ENCODE measurements at regions not wholly inside any gene's neighbourhood (a gene's known extent, or its start where the extent isn't known, plus 50 kb on each side); places are given as distances from the start of the nearest gene placed in this dataset.

- Histone ChIP-seq H3K27me3 (replicated peaks in 1 of 7) (peaks cover 0 to 6% (median 0%) of the 10 kb centered on the region in 7 donors), H3K27ac (no peak overlapping the region), H3K36me3 (no peaks in the 10 kb centered on the region), H3K4me1 (no peaks in the 10 kb centered on the region), H3K4me3 (no peak overlapping the region), H3K9me3 (no peaks in the 10 kb centered on the region)
- intact Hi-C loops (cut with DNase I; ENCODE audit: low total_unique reads) = no loop called here
- TF ChIP-seq, protein P1, sequence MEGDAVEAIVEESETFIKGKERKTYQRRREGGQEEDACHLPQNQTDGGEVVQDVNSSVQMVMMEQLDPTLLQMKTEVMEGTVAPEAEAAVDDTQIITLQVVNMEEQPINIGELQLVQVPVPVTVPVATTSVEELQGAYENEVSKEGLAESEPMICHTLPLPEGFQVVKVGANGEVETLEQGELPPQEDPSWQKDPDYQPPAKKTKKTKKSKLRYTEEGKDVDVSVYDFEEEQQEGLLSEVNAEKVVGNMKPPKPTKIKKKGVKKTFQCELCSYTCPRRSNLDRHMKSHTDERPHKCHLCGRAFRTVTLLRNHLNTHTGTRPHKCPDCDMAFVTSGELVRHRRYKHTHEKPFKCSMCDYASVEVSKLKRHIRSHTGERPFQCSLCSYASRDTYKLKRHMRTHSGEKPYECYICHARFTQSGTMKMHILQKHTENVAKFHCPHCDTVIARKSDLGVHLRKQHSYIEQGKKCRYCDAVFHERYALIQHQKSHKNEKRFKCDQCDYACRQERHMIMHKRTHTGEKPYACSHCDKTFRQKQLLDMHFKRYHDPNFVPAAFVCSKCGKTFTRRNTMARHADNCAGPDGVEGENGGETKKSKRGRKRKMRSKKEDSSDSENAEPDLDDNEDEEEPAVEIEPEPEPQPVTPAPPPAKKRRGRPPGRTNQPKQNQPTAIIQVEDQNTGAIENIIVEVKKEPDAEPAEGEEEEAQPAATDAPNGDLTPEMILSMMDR (IDR thresholded peaks at IDR 0.05 in 8 of 11, conservative IDR thresholded peaks at IDR 0.05 in 3 of 11) = no peak
- TF ChIP-seq POLR2AphosphoS5 (IDR thresholded peaks at IDR 0.05) (no peak), POLR2A (IDR thresholded peaks at IDR 0.05) (no peak)
- 71 to 91% (median 83%) methylated on average over 6 of the region's 6 CpGs for WGBS, 5 donors
- no peak for DNase-seq
Observed at GRCh38 chr10:21138769-21139340, 241.7 kb upstream of the NEBL start.

- intact Hi-C loops (cut with DNase I; ENCODE audit: low total_unique reads) = no loop called here
- Histone ChIP-seq H3K27me3 (replicated peaks in 1 of 7) (peaks cover 0 to 6% (median 0%) of the 10 kb centered on the region in 7 donors), H3K4me3 (no peak overlapping the region), H3K36me3 (no peaks in the 10 kb centered on the region), H3K27ac (no peak overlapping the region), H3K9me3 (no peaks in the 10 kb centered on the region), H3K4me1 (no peaks in the 10 kb centered on the region)
- no peak for TF ChIP-seq POLR2A (IDR thresholded peaks at IDR 0.05)
- no peak for TF ChIP-seq POLR2AphosphoS5 (IDR thresholded peaks at IDR 0.05)
- TF ChIP-seq, protein P1 (IDR thresholded peaks at IDR 0.05 in 8 of 11, conservative IDR thresholded peaks at IDR 0.05 in 3 of 11) = no peak
- DNase-seq = no peak
- WGBS, 5 donors = 72 to 80% (median 77%) methylated on average over 9 to 10 of the region's 10 CpGs
Observed at GRCh38 chr10:21135023-21135931, 238.2 kb upstream of the NEBL start.

DNA sequence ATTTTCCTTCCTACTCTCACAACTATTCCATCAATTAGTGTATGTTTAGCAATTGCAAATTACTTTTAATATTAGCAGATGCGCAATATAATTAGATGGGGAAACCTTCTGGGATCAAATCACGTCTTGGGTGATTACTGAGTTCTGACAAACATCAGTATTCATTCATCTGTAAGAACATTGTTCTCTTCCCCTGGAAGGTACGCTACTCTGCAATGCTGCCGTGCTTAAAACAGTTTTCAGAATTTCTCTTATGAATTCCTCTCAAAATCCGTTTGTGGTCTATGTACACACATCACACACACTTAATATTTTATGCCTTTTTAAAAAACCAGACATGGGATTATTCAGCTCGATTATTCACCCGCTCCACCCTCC, 237.5 kb upstream of the NEBL start:
- Histone ChIP-seq H3K27me3 (replicated peaks in 1 of 7) (peaks cover 0 to 6% (median 0%) of the 10 kb centered on the region in 7 donors), H3K36me3 (no peaks in the 10 kb centered on the region), H3K27ac (no peak overlapping the region), H3K4me1 (no peaks in the 10 kb centered on the region), H3K9me3 (no peaks in the 10 kb centered on the region), H3K4me3 (no peak overlapping the region)
- WGBS, 5 donors = 88 to 93% (median 91%) methylated on average over 7 of the region's 7 CpGs
- DNase-seq = no peak
- TF ChIP-seq, protein P1 (IDR thresholded peaks at IDR 0.05 in 8 of 11, conservative IDR thresholded peaks at IDR 0.05 in 3 of 11) = no peak
- TF ChIP-seq POLR2AphosphoS5 (IDR thresholded peaks at IDR 0.05) (no peak), POLR2A (IDR thresholded peaks at IDR 0.05) (no peak)
- intact Hi-C loops (cut with DNase I; ENCODE audit: low total_unique reads) = no loop called here
